Epidermal melanocyte (primary cell): ENCODE measurements at regions not wholly inside any gene's neighbourhood (a gene's known extent, or its start where the extent isn't known, plus 50 kb on each side); places are given as distances from the start of the nearest gene placed in this dataset.
A peak's percentile ranks its signal among the peaks of the same experiment; 100 is the strongest.

Source experiments
- DNase-seq: peaks from one replicate; pipeline ENCODE4 v3.0.0; 2011; ENCODE audit warnings: low spot score; ENCODE audit not compliant: insufficient read length

DNA sequence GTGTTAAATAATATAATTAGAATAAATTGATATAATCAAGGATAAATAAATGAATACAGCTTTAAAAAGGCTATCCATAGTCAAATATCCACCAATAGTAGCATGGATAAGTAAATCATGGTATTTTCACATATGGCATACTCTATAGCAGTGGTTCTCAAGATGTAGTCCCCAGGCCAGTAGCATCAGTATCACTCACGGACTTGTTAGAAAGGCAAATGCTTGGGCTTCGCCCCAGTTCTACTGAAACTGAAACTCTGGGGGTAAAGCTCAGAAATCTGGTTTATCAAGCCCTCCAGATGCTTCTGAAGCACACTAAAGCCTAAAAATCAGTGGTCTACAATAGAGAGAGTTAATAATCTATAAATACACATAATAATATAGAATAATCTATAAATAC lies 261.6 kb upstream of the TTC14 start:
- DNase-seq: no peak

- peak; percentile 28 for DNase-seq
These were observed 260.4 kb upstream of the TTC14 start for GRCh38 chr3:180341516-180341915.

DNA sequence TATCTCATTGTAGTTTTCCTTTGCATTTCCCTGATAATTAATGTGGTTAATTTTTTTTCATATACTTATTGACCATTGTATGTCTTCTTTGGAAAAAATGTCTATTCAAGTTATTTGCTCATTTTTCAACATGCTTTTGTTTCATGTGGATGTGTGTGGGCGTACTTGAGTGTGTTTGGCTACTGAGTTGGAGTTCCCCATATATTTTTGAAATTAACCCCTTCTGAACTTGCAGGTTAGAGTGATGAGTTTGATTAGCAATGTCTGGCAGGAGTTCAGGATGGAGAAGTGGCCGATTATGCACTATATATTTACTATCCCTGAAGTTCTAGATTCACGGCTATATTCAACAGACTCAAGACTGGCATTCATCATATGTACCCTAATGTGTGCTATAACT lies 250.4 kb upstream of the TTC14 start:
- no peak for DNase-seq

DNA sequence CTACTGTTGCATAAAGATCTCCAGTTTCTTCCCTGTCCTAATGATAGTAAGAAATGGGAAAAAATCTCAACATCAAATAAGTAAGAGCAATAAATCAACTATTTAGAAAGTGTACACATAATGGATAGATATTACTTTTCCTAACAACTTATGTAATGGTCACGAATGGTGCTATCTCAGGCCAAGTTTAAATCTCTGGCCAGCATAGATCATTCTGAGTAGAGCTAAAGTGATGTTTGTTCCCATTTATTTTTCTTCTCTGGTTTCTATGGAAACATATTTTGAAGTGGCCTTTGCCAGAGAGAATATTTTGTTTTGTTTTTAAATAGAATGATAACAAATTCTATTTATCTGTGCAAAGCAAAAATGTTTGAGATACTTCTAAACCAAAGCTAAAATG lies 249.7 kb upstream of the TTC14 start:
- DNase-seq: no peak

GRCh38 chr3:180354214-180354613 lies 247.7 kb upstream of the TTC14 start:
- no peak for DNase-seq

- DNase-seq: no peak
These were observed 243.8 kb upstream of the TTC14 start for GRCh38 chr3:180358179-180358578.

DNA sequence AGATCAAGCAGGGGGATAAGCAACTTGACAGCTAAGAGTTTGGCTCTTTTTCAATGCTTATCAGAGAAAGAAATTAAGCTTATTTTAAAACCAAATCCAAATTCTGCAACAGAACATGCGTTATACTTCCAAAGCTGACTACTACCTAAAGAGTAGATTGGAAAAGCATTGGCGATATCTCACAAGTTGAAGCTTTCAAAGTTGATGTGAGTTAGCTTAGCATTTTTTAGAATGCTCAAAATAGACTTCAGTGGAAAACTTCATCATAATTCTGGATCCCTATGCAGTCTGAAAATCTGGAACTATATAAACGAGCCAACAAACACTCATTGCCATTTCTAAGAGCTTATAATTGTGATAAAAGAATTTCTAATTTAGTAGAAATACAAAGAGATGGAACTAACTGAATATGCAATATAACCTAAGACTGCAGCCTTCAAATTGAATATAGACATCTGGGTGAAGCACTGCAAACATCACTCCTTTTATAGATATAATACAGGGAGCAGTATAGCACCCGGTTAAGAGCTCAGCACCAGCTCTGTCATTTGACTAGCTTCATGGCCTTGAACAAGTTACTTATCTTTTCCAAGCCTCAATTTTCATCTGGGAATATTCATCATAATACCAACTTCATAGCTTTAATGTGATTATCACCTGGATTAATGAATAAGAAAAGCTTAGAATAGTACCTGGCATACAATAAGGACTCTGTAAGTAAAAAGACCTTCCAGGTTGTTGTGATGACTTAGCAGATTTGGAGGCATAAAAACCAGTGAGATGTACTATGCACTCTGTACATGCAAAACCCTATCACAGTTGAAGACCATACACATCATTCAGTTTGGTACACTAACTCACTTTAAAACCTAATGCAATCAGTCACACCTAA lies 242.7 kb upstream of the TTC14 start:
- no peak for DNase-seq

GRCh38 chr3:180359953-180360279 lies 242.0 kb upstream of the TTC14 start:
- no peak for DNase-seq

GRCh38 chr3:180362081-180362480 lies 239.9 kb upstream of the TTC14 start:
- peak; percentile 19 for DNase-seq

- no peak for DNase-seq
These were observed 226.1 kb upstream of the TTC14 start for GRCh38 chr3:180375831-180376230.

DNA sequence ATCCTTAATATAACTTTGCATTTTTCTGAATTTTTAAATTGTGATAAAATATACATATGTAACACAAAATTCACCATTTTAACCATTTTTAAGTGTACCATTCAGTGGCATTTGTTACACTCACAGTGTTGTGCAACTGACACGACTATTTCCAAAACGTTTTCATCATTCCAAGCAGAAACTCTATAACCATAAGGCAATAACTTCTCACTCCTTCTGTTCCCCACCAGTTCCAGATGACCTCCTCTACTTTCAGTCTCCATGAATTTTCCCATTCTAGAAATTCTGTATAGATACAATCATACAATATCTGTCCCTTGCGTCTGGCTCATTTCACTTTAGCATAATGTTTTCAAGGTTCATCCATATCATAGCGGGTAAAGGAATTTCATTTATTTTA lies 223.5 kb upstream of the TTC14 start:
- no peak for DNase-seq

DNA sequence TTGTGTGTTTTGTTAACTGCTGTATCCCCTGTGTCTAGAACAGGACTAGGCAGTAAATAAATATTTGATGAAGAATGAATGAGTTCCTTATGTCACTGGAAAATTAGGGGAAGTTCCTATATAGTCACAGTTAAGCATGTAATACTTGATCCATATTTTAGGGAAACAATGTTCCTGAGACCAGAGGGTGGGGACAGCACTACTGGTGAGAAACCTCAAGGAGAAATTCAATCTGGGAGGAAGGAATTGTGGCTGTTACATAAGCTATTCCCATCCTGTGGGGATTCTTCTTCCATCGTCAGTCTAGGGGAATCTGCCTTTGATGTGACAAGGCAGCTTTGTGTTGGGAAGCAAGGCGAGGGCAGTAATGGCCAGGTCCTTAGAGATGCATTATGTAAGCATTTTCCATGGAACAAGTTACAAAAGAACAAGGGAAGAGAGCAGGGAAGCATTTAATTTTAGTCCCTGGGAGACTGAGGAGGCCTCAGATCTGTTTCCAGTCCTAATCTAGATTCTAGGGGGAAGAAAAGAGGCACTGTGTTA lies 219.3 kb upstream of the TTC14 start:
- DNase-seq: no peak

- DNase-seq: no peak
These were observed 218.5 kb upstream of the TTC14 start for GRCh38 chr3:180383332-180384020.

GRCh38 chr3:180390313-180390712 lies 211.7 kb upstream of the TTC14 start:
- no peak for DNase-seq

DNA sequence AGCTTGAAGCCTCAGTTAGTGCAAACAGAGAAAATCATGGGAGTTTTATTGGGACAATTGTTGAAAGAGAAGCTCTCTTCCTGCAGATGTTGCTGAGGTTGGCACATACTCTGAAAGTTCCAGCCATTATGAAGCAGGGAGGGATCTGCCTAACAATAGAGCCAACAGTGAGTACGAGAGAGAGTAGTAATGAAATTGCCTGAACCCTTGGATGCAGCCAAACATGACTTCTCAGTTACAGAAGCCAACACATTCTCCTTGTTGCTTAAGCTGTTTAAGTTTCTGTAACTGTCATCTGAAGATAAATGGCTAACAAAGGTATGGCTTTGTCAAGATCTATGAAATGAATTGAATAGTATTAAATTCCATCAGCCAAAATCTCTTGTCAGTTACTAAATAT lies 211.0 kb upstream of the TTC14 start:
- no peak for DNase-seq

DNA sequence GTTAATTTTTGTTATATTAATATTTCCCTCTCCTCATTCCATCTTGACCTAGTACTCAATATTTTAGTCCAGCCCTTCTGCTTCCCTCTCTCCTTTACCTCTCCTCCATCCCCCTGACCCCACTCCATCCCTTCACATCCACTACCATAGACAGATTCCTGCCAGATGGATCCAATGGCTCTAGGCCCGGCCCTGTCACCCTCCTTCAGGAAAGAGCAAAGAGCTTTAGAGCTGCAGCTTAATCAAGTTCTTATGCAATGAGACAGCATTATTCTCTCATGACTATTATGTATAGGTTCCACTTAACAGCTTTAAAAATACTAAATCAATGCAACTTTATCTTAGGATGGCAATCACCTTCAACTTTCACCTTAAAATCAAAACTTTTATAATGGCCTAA lies 200.7 kb upstream of the TTC14 start:
- DNase-seq: no peak

GRCh38 chr3:180402471-180403073 lies 199.4 kb upstream of the TTC14 start:
- DNase-seq: no peak

DNA sequence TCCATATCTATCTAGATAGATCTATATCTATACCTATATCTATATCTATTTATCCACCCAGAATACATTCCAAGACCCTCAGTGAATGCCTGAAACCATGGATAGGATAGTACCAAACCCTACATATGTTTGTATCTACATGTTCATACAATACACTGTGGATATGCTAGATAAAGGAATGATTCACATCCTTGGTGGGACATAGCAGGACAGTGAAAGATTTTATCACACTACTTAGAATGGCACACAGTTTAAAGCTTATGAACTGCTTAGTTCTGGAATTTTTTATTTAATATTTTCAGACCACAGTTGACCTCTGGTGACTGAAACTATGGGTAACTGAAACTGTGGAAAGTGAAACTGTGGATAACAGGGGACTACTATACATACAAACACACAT lies 198.8 kb upstream of the TTC14 start:
- no peak for DNase-seq

DNA sequence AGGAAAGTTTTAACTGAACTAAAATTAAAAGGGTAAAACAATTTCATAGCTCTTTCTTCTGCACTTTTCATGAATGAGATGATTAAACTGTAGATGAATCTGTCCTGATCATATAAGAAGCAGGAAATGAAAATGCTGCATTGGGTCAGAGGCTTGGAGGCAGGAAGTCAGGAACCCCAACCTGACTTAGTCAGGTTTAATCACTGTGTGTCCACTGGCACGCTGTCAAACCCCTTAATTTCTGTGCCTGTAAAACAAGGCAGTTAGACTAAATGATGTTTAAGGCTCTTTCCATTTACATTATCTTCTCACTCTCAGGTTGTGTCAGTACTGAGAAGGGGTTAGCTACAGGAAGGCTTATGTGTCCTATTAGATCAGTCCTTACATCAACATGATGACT lies 193.3 kb upstream of the TTC14 start:
- no peak for DNase-seq

DNA sequence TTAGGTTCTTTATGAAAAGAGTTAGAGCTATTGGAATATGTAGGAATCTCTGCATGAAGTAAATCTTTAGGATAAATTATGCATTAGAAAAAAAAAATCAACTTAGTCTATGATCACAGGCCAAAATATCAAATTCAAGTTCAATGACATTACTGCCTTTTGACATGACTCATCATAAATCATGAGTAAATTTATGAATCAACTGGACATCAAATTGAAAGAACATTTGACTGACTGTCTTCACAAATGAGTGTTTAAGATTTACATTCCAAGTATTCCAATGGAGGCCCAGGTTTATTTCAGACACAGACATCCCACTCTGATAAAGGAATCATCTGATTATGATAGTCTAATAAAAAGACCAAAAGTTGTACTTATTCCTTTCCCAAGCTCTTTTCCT lies 192.8 kb upstream of the TTC14 start:
- no peak for DNase-seq

DNA sequence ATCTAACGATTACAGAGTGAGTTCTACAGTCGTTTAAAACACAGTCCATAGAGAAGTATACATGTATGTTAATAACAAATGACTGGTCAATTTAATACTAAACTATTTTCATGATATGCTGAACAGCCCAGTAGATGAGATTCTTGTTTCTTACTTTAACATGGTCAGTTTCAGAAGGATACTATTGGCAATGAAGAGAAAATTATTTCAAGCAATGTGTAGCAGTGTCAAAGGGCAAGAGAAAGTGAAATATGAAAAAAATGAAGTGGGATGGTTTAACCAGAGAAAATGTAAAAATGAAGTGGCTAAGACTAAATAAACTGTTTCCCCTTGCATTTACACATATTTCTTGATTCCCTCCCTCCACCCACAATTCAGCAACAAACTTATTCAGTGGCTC lies 192.1 kb upstream of the TTC14 start:
- DNase-seq: no peak

DNA sequence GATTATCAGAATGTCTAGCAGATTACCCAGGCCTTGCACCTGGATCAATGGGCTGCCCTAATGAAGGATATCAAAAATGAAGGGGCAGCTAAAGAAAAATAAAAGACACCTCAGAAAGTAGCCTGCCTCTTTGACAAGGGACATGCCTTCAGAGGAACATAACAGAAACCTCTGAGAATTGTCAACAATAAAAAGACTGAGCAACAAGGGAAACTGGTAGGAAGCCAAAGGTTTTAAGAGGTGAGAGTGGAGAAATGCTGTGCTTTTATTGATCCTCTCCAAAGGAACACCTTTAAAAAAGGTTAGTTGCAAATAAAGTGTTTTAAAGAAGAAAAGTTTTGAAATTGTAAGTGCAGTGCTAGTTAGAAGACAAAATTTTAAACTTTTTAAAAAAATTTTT lies 187.8 kb upstream of the TTC14 start:
- no peak for DNase-seq
